ENCODE measurements at regions not wholly inside any gene's neighbourhood (a gene's known extent, or its start where the extent isn't known, plus 50 kb on each side); places are given as distances from the start of the nearest gene placed in this dataset.

DNA sequence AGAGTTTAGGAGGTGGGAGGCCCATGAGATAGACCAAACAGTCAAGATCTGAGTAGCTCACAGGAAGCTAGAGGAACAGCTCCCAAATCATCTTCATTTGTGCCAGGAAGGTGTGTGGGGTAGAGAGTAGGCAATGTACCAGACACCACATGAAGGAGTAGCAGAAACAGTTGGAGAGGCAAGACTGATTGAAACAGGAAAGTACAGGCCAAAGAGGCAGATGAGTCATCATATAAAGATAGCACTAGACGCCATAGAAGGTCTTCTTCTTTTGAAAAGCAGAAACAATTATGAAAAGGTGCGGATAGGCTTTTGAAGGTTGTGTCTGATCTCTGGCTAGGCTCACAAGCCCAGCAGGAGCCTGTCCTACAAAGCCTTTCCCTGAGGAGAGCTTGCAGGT is 62.7 kb upstream of the PALM2AKAP2 start:
- no TSS peak for BruUV-seq (replicated peaks)

DNA sequence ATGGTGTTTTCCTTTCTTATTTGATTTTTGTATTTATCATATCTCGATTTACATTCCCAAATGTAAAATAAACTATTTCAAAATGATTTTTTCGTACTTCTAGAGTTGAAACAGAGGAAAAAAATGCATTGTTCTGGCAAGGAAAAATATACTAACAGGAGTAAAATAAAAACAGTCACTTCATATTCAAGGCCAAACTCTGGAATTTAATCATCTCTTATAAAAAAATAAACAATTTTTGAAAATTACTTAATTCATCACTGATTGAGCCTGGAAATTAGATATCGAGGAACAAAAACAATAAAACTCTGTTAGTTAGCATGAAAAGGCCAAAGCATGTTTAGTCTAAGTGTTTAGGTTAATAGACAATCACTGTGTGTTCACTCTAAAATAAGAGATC is 61.1 kb upstream of the PALM2AKAP2 start:
- POLR2A ChIA-PET: no interaction called here
- intact Hi-C loops (cut with micrococcal nuclease; ENCODE audit: unreplicated experiment): no loop called here
- H3K79me2 ChIP-seq (ENCODE audit: insufficient read depth, low read depth, low read length): no peaks in the 10 kb centered on the region

More for the DNA sequence above, 62.7 kb upstream of the PALM2AKAP2 start:
- intact Hi-C loops (cut with micrococcal nuclease; ENCODE audit: unreplicated experiment): no loop called here
- no peaks in the 10 kb centered on the region for H4K20me1 ChIP-seq (ENCODE audit: insufficient read depth, low read length)
- H3K36me3 ChIP-seq (ENCODE audit: insufficient read depth, low read length): no peaks in the 10 kb centered on the region
- H3K79me2 ChIP-seq (ENCODE audit: insufficient read depth, low read depth, low read length): no peaks in the 10 kb centered on the region
- H3K4me3 ChIP-seq (ENCODE audit: low read depth, low read length, poor library complexity, severe bottlenecking): no peak overlapping the region
- no peak overlapping the region for H3K27ac ChIP-seq (ENCODE audit: low read depth, low read length, poor library complexity, severe bottlenecking)
- no peak for TF ChIP-seq EZH2phosphoT487 (IDR thresholded peaks at IDR 0.05; ENCODE audit: borderline replicate concordance, low read depth, low read length)
- TF ChIP-seq, protein P1, sequence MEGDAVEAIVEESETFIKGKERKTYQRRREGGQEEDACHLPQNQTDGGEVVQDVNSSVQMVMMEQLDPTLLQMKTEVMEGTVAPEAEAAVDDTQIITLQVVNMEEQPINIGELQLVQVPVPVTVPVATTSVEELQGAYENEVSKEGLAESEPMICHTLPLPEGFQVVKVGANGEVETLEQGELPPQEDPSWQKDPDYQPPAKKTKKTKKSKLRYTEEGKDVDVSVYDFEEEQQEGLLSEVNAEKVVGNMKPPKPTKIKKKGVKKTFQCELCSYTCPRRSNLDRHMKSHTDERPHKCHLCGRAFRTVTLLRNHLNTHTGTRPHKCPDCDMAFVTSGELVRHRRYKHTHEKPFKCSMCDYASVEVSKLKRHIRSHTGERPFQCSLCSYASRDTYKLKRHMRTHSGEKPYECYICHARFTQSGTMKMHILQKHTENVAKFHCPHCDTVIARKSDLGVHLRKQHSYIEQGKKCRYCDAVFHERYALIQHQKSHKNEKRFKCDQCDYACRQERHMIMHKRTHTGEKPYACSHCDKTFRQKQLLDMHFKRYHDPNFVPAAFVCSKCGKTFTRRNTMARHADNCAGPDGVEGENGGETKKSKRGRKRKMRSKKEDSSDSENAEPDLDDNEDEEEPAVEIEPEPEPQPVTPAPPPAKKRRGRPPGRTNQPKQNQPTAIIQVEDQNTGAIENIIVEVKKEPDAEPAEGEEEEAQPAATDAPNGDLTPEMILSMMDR (conservative IDR thresholded peaks at IDR 0.05; ENCODE audit: low read length): no peak
- H3K4me2 ChIP-seq (ENCODE audit: low read length): no peak overlapping the region
- no peaks in the 10 kb centered on the region for H3K9me3 ChIP-seq (ENCODE audit: low read length)
- ChIA-PET POLR2A (no interaction called here), CTCF (ENCODE audit: unreplicated experiment) (no interaction called here)
- no peak overlapping the region for H2AFZ ChIP-seq (ENCODE audit: low read length)
- no peaks in the 10 kb centered on the region for H3K9me2 ChIP-seq (ENCODE audit: insufficient read depth, low read length)
- DNase-seq (ENCODE audit: low spot score): no peak
- no peaks in the 10 kb centered on the region for H3K4me1 ChIP-seq (ENCODE audit: insufficient read depth, low read length, poor library complexity, severe bottlenecking)

DNA sequence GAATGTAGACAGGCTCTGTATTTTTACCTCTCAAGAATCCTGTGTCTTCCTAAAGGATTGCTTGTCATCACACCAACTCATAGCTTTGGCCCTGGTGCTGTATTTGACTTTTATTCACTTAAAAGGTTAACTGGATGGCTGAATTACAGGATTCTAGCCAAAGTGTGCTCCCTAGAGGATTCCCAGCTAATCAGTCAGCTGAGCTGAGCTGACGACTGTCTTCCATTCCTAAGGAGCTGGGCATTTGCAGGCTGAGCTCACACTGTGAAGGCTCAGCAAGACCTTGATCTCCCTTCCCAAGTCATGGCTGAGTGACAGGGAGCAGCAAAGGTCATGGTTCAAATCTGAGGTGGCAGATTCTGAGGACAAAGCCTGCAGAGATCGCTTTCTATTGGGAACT is 59.0 kb upstream of the PALM2AKAP2 start:
- Histone ChIP-seq H3K9me2 (ENCODE audit: insufficient read depth, low read length) (no peaks in the 10 kb centered on the region), H3K4me2 (ENCODE audit: low read length) (no peak overlapping the region), H3K27ac (ENCODE audit: low read depth, low read length, poor library complexity, severe bottlenecking) (no peak overlapping the region), H4K20me1 (ENCODE audit: insufficient read depth, low read length) (no peaks in the 10 kb centered on the region), H2AFZ (ENCODE audit: low read length) (no peak overlapping the region), H3K36me3 (ENCODE audit: insufficient read depth, low read length) (no peaks in the 10 kb centered on the region), H3K4me3 (ENCODE audit: low read depth, low read length, poor library complexity, severe bottlenecking) (no peak overlapping the region), H3K79me2 (ENCODE audit: insufficient read depth, low read depth, low read length) (no peaks in the 10 kb centered on the region), H3K4me1 (ENCODE audit: insufficient read depth, low read length, poor library complexity, severe bottlenecking) (no peaks in the 10 kb centered on the region), H3K9me3 (ENCODE audit: low read length) (no peaks in the 10 kb centered on the region)
- TF ChIP-seq EZH2phosphoT487 (IDR thresholded peaks at IDR 0.05; ENCODE audit: borderline replicate concordance, low read depth, low read length): no peak
- TF ChIP-seq, protein P1 (conservative IDR thresholded peaks at IDR 0.05; ENCODE audit: low read length): no peak
- CTCF ChIA-PET (ENCODE audit: unreplicated experiment): no interaction called here
- DNase-seq (ENCODE audit: low spot score): no peak
- no TSS peak for BruUV-seq (replicated peaks)
- intact Hi-C loops (cut with micrococcal nuclease; ENCODE audit: unreplicated experiment): no loop called here
- POLR2A ChIA-PET: interaction anchor here (1.4 kb wide), 1 partner anchor 96 kb away, joined by 4 read pairs; no protein-coding TSS in a partner anchor

More for the DNA sequence above, 61.1 kb upstream of the PALM2AKAP2 start:
- H2AFZ ChIP-seq (ENCODE audit: low read length): no peak overlapping the region
- no peak overlapping the region for H3K27ac ChIP-seq (ENCODE audit: low read depth, low read length, poor library complexity, severe bottlenecking)
- no peak overlapping the region for H3K4me2 ChIP-seq (ENCODE audit: low read length)
- no peaks in the 10 kb centered on the region for H3K4me1 ChIP-seq (ENCODE audit: insufficient read depth, low read length, poor library complexity, severe bottlenecking)
- H3K9me2 ChIP-seq (ENCODE audit: insufficient read depth, low read length): no peaks in the 10 kb centered on the region
- no peaks in the 10 kb centered on the region for H3K9me3 ChIP-seq (ENCODE audit: low read length)
- BruUV-seq (replicated peaks): no TSS peak
- CTCF ChIA-PET (ENCODE audit: unreplicated experiment): no interaction called here
- DNase-seq (ENCODE audit: low spot score): no peak
- no peaks in the 10 kb centered on the region for H4K20me1 ChIP-seq (ENCODE audit: insufficient read depth, low read length)
- TF ChIP-seq, protein P1 (conservative IDR thresholded peaks at IDR 0.05; ENCODE audit: low read length): no peak
- no peak for TF ChIP-seq EZH2phosphoT487 (IDR thresholded peaks at IDR 0.05; ENCODE audit: borderline replicate concordance, low read depth, low read length)
- no peaks in the 10 kb centered on the region for H3K36me3 ChIP-seq (ENCODE audit: insufficient read depth, low read length)
- H3K4me3 ChIP-seq (ENCODE audit: low read depth, low read length, poor library complexity, severe bottlenecking): no peak overlapping the region
